ENCODE measurements at regions not wholly inside any gene's neighbourhood (a gene's known extent, or its start where the extent isn't known, plus 50 kb on each side); places are given as distances from the start of the nearest gene placed in this dataset.

GRCh38 chr2:177117755-177118154, 94.8 kb upstream of the HNRNPA3 start:
- DNase-seq (ENCODE audit: low read depth): no peak

- DNase-seq (ENCODE audit: low read depth): no peak
These were observed 94.0 kb upstream of the HNRNPA3 start for GRCh38 chr2:177118636-177119035.

GRCh38 chr2:177119099-177119498, 93.5 kb upstream of the HNRNPA3 start:
- no peak for DNase-seq (ENCODE audit: low read depth)

- no peak for DNase-seq (ENCODE audit: low read depth)
These were observed 89.5 kb upstream of the HNRNPA3 start for GRCh38 chr2:177123048-177123447.

- no peak for DNase-seq (ENCODE audit: low read depth)
These were observed 88.2 kb upstream of the HNRNPA3 start for GRCh38 chr2:177124371-177124770.

- DNase-seq (ENCODE audit: low read depth): no peak
These were observed 84.8 kb upstream of the HNRNPA3 start for GRCh38 chr2:177127821-177128220.

GRCh38 chr2:177129610-177130009, 83.0 kb upstream of the HNRNPA3 start:
- no peak for DNase-seq (ENCODE audit: low read depth)

- no peak for DNase-seq (ENCODE audit: low read depth)
These were observed 80.7 kb upstream of the HNRNPA3 start for GRCh38 chr2:177131858-177132257.

- no peak for DNase-seq (ENCODE audit: low read depth)
These were observed 73.8 kb upstream of the HNRNPA3 start for GRCh38 chr2:177138823-177139222.

GRCh38 chr2:177141866-177142265, 70.7 kb upstream of the HNRNPA3 start:
- no peak for DNase-seq (ENCODE audit: low read depth)

GRCh38 chr2:177143444-177143843, 69.2 kb upstream of the HNRNPA3 start:
- no peak for DNase-seq (ENCODE audit: low read depth)

GRCh38 chr2:177147093-177147694, 65.4 kb upstream of the HNRNPA3 start:
- DNase-seq (ENCODE audit: low read depth): no peak

GRCh38 chr2:177147834-177148445, 64.7 kb upstream of the HNRNPA3 start:
- DNase-seq (ENCODE audit: low read depth): no peak

- DNase-seq (ENCODE audit: low read depth): no peak
These were observed 64.0 kb upstream of the HNRNPA3 start for GRCh38 chr2:177148477-177149154.

GRCh38 chr2:177149155-177149503, 63.5 kb upstream of the HNRNPA3 start:
- DNase-seq (ENCODE audit: low read depth): no peak

GRCh38 chr2:177153805-177154204, 58.8 kb upstream of the HNRNPA3 start:
- no peak for DNase-seq (ENCODE audit: low read depth)

- no peak for DNase-seq (ENCODE audit: low read depth)
These were observed 57.8 kb upstream of the HNRNPA3 start for GRCh38 chr2:177154809-177155208.

- DNase-seq (ENCODE audit: low read depth): no peak
These were observed 57.0 kb upstream of the HNRNPA3 start for GRCh38 chr2:177155631-177156030.

GRCh38 chr2:177161741-177162460, 50.7 kb upstream of the HNRNPA3 start:
- DNase-seq (ENCODE audit: low read depth): no peak
